ENCODE measurements at regions not wholly inside any gene's neighbourhood (a gene's known extent, or its start where the extent isn't known, plus 50 kb on each side); places are given as distances from the start of the nearest gene placed in this dataset.

GRCh38 chr11:82365351-82365750 is 368.3 kb downstream of the FAM181B start:
- no peak for TF ChIP-seq CTCF (IDR thresholded peaks at IDR 0.05)
- no peak for TF ChIP-seq POLR2A (IDR thresholded peaks at IDR 0.05)
- no peak for TF ChIP-seq EP300 (IDR thresholded peaks at IDR 0.05)
- no peaks in the 10 kb centered on the region for H3K36me3 ChIP-seq
- H3K27ac ChIP-seq = no peak overlapping the region
- WGBS, 3 donors = 88 to 90% (median 89%) methylated on average over 2 of the region's 2 CpGs
- intact Hi-C loops (cut with DNase I) = no loop called here
- no peaks in the 10 kb centered on the region for H3K9me3 ChIP-seq
- H3K4me1 ChIP-seq (ENCODE audit: insufficient read depth) = no peaks in the 10 kb centered on the region
- H3K27me3 ChIP-seq = no peaks in the 10 kb centered on the region
- DNase-seq = no peak
- no peak overlapping the region for H3K4me3 ChIP-seq

GRCh38 chr11:82356316-82356715 is 377.3 kb downstream of the FAM181B start:
- DNase-seq = no peak
- Histone ChIP-seq H3K9me3 (no peaks in the 10 kb centered on the region), H3K27me3 (no peaks in the 10 kb centered on the region), H3K27ac (no peak overlapping the region), H3K4me3 (no peak overlapping the region), H3K36me3 (no peaks in the 10 kb centered on the region), H3K4me1 (ENCODE audit: insufficient read depth) (no peaks in the 10 kb centered on the region)
- intact Hi-C loops (cut with DNase I) = no loop called here
- no peak for TF ChIP-seq CTCF (IDR thresholded peaks at IDR 0.05)
- 72 to 75% (median 73%) methylated on average over 2 of the region's 2 CpGs for WGBS, 3 donors

GRCh38 chr11:82355313-82355823 is 378.3 kb downstream of the FAM181B start:
- Histone ChIP-seq H3K27me3 (no peaks in the 10 kb centered on the region), H3K27ac (no peak overlapping the region), H3K36me3 (no peaks in the 10 kb centered on the region), H3K9me3 (no peaks in the 10 kb centered on the region), H3K4me3 (no peak overlapping the region), H3K4me1 (ENCODE audit: insufficient read depth) (no peaks in the 10 kb centered on the region)
- DNase-seq = no peak
- TF ChIP-seq EP300 (IDR thresholded peaks at IDR 0.05) (no peak), POLR2A (IDR thresholded peaks at IDR 0.05) (no peak), CTCF (IDR thresholded peaks at IDR 0.05) (no peak)
- WGBS, 3 donors = 40 to 61% (median 46%) methylated on average over 5 of the region's 5 CpGs
- intact Hi-C loops (cut with DNase I) = no loop called here

- WGBS, 3 donors = 83 to 96% (median 93%) methylated on average over 3 of the region's 3 CpGs
- DNase-seq = no peak
- Histone ChIP-seq H3K4me1 (ENCODE audit: insufficient read depth) (no peaks in the 10 kb centered on the region), H3K36me3 (no peaks in the 10 kb centered on the region), H3K4me3 (no peak overlapping the region), H3K27me3 (no peaks in the 10 kb centered on the region), H3K27ac (no peak overlapping the region), H3K9me3 (no peaks in the 10 kb centered on the region)
- intact Hi-C loops (cut with DNase I) = no loop called here
- TF ChIP-seq EP300 (IDR thresholded peaks at IDR 0.05) = no peak
- TF ChIP-seq POLR2A (IDR thresholded peaks at IDR 0.05) = no peak
- no peak for TF ChIP-seq CTCF (IDR thresholded peaks at IDR 0.05)
Measured at GRCh38 chr11:82326853-82327252, 406.8 kb downstream of the FAM181B start.

- intact Hi-C loops (cut with DNase I) = no loop called here
- TF ChIP-seq CTCF (IDR thresholded peaks at IDR 0.05) = no peak
- TF ChIP-seq EP300 (IDR thresholded peaks at IDR 0.05) = no peak
- no peak for TF ChIP-seq POLR2A (IDR thresholded peaks at IDR 0.05)
- Histone ChIP-seq H3K4me1 (ENCODE audit: insufficient read depth) (no peaks in the 10 kb centered on the region), H3K27ac (no peak overlapping the region), H3K9me3 (no peaks in the 10 kb centered on the region), H3K27me3 (no peaks in the 10 kb centered on the region), H3K36me3 (no peaks in the 10 kb centered on the region), H3K4me3 (no peak overlapping the region)
- 80 to 83% (median 83%) methylated on average over 6 of the region's 6 CpGs for WGBS, 3 donors
- no peak for DNase-seq
Measured at GRCh38 chr11:82321206-82321605, 412.5 kb downstream of the FAM181B start.
